ES-I3 (cell line): ENCODE measurements at regions not wholly inside any gene's neighbourhood (a gene's known extent, or its start where the extent isn't known, plus 50 kb on each side); places are given as distances from the start of the nearest gene placed in this dataset.

ENCODE experiments used
- H3K36me3 ChIP-seq: 2 replicates; pipeline ENCODE4 v1.6.1; 2013; ENCODE audit warnings: mild to moderate bottlenecking, low read length, control low read depth, moderate library complexity; ENCODE audit not compliant: insufficient read depth
- H3K4me1 ChIP-seq: 2 replicates; pipeline ENCODE4 v1.6.1; 2013; ENCODE audit warnings: mild to moderate bottlenecking, control low read depth, low read length; ENCODE audit not compliant: insufficient read depth
- H3K9ac ChIP-seq: 2 replicates; pipeline ENCODE4 v1.6.1; 2013; ENCODE audit warnings: low read depth, mild to moderate bottlenecking, low read length, moderate library complexity
- H3K9me3 ChIP-seq: 2 replicates; pipeline ENCODE4 v1.6.1; 2013; ENCODE audit warnings: mild to moderate bottlenecking, low read length, moderate library complexity; ENCODE audit not compliant: control insufficient read depth, insufficient read depth

- H3K4me1 ChIP-seq = peaks cover 13% of the 10 kb centered on the region; the same call in 1 of the 2 replicates
- no peaks in the 10 kb centered on the region for H3K9me3 ChIP-seq
- H3K36me3 ChIP-seq = no peaks in the 10 kb centered on the region
- H3K9ac ChIP-seq = no peak overlapping the region
Measured at GRCh38 chr2:114616-115015, 68.3 kb upstream of the FAM110C start.

- peaks cover 7% of the 10 kb centered on the region; the same call in 1 of the 2 replicates for H3K4me1 ChIP-seq
Measured at GRCh38 chr2:109998-110397, 63.7 kb upstream of the FAM110C start.

GRCh38 chr2:108920-109809 lies 62.9 kb upstream of the FAM110C start:
- H3K36me3 ChIP-seq = no peaks in the 10 kb centered on the region
- H3K4me1 ChIP-seq = no peaks in the 10 kb centered on the region
- H3K9me3 ChIP-seq = no peaks in the 10 kb centered on the region; the same call in 1 of the 2 replicates
- H3K9ac ChIP-seq = no peak overlapping the region

More at GRCh38 chr2:109998-110397, 63.7 kb upstream of the FAM110C start:
- no peak overlapping the region for H3K9ac ChIP-seq
- H3K36me3 ChIP-seq = no peaks in the 10 kb centered on the region
- no peaks in the 10 kb centered on the region; the same call in 1 of the 2 replicates for H3K9me3 ChIP-seq

- no peaks in the 10 kb centered on the region for H3K9me3 ChIP-seq
- H3K4me1 ChIP-seq = no peaks in the 10 kb centered on the region
- no peaks in the 10 kb centered on the region for H3K36me3 ChIP-seq
- no peak overlapping the region for H3K9ac ChIP-seq
Measured at GRCh38 chr2:101016-101415, 54.7 kb upstream of the FAM110C start.
